ENCODE measurements at regions not wholly inside any gene's neighbourhood (a gene's known extent, or its start where the extent isn't known, plus 50 kb on each side); places are given as distances from the start of the nearest gene placed in this dataset.

- no peak for DNase-seq (ENCODE audit: low read depth in 6 of 9, low spot score in 9 of 9)
- Histone ChIP-seq H3K36me3 (ENCODE audit: control insufficient read depth in 2 of 2, insufficient read depth in 2 of 2, low read length in 1 of 2) (peaks cover 0 to 3% of the 10 kb centered on the region in 2 donors), H3K27ac (ENCODE audit: low read depth in 1 of 2, low read length in 1 of 2) (no peak overlapping the region), H3K27me3 (ENCODE audit: control insufficient read depth in 2 of 2, insufficient read depth in 1 of 2, low read length in 1 of 2) (no peaks in the 10 kb centered on the region), H3K4me1 (ENCODE audit: control insufficient read depth in 2 of 2, insufficient read depth in 2 of 2, low read length in 2 of 2) (peaks cover 0 to 3% of the 10 kb centered on the region in 2 donors), H3K9me3 (ENCODE audit: control insufficient read depth in 2 of 2, insufficient read depth in 1 of 2, low read length in 1 of 2) (no peaks in the 10 kb centered on the region), H3K4me3 (ENCODE audit: low read length in 2 of 2) (no peak overlapping the region)
- 83% methylated on average over 1 of the region's 1 CpG for WGBS
Observed at GRCh38 chr14:97943619-97944018, 1146.4 kb downstream of the VRK1 start.

- Histone ChIP-seq H3K9me3 (ENCODE audit: control insufficient read depth in 2 of 2, insufficient read depth in 1 of 2, low read length in 1 of 2) (no peaks in the 10 kb centered on the region), H3K27ac (ENCODE audit: low read depth in 1 of 2, low read length in 1 of 2) (no peak overlapping the region), H3K4me3 (ENCODE audit: low read length in 2 of 2) (no peak overlapping the region), H3K36me3 (ENCODE audit: control insufficient read depth in 2 of 2, insufficient read depth in 2 of 2, low read length in 1 of 2) (peaks cover 0 to 7% of the 10 kb centered on the region in 2 donors), H3K27me3 (ENCODE audit: control insufficient read depth in 2 of 2, insufficient read depth in 1 of 2, low read length in 1 of 2) (no peaks in the 10 kb centered on the region), H3K4me1 (ENCODE audit: control insufficient read depth in 2 of 2, insufficient read depth in 2 of 2, low read length in 2 of 2) (peaks cover 0 to 3% of the 10 kb centered on the region in 2 donors)
- WGBS: 100% methylated on average over 1 of the region's 1 CpG
- DNase-seq (ENCODE audit: low read depth in 6 of 9, low spot score in 9 of 9): no peak
Observed at GRCh38 chr14:97944380-97944779, 1147.2 kb downstream of the VRK1 start.

GRCh38 chr14:97945631-97946030 is 1148.4 kb downstream of the VRK1 start:
- H3K4me3 ChIP-seq (ENCODE audit: low read length in 2 of 2): no peak overlapping the region
- DNase-seq (ENCODE audit: low read depth in 6 of 9, low spot score in 9 of 9): no peak
- H3K4me1 ChIP-seq (ENCODE audit: control insufficient read depth in 2 of 2, insufficient read depth in 2 of 2, low read length in 2 of 2): peaks cover 0 to 3% of the 10 kb centered on the region in 2 donors
- peaks cover 3 to 7% of the 10 kb centered on the region in 2 donors for H3K36me3 ChIP-seq (ENCODE audit: control insufficient read depth in 2 of 2, insufficient read depth in 2 of 2, low read length in 1 of 2)
- no peaks in the 10 kb centered on the region for H3K9me3 ChIP-seq (ENCODE audit: control insufficient read depth in 2 of 2, insufficient read depth in 1 of 2, low read length in 1 of 2)
- H3K27ac ChIP-seq (ENCODE audit: low read depth in 1 of 2, low read length in 1 of 2): no peak overlapping the region
- H3K27me3 ChIP-seq (ENCODE audit: control insufficient read depth in 2 of 2, insufficient read depth in 1 of 2, low read length in 1 of 2): no peaks in the 10 kb centered on the region

- no peak overlapping the region for H3K27ac ChIP-seq (ENCODE audit: low read depth in 1 of 2, low read length in 1 of 2)
- no peaks in the 10 kb centered on the region for H3K9me3 ChIP-seq (ENCODE audit: control insufficient read depth in 2 of 2, insufficient read depth in 1 of 2, low read length in 1 of 2)
- no peaks in the 10 kb centered on the region for H3K27me3 ChIP-seq (ENCODE audit: control insufficient read depth in 2 of 2, insufficient read depth in 1 of 2, low read length in 1 of 2)
- 36% methylated on average over 2 of the region's 2 CpGs for WGBS
- DNase-seq (ENCODE audit: low read depth in 6 of 9, low spot score in 9 of 9): no peak
- no peak overlapping the region for H3K4me3 ChIP-seq (ENCODE audit: low read length in 2 of 2)
- peaks cover 3 to 7% of the 10 kb centered on the region in 2 donors for H3K36me3 ChIP-seq (ENCODE audit: control insufficient read depth in 2 of 2, insufficient read depth in 2 of 2, low read length in 1 of 2)
- peaks cover 0 to 3% of the 10 kb centered on the region in 2 donors for H3K4me1 ChIP-seq (ENCODE audit: control insufficient read depth in 2 of 2, insufficient read depth in 2 of 2, low read length in 2 of 2)
Observed at GRCh38 chr14:97946240-97946639, 1149.1 kb downstream of the VRK1 start.

GRCh38 chr14:97946641-97947040 is 1149.5 kb downstream of the VRK1 start:
- peaks cover 3 to 7% of the 10 kb centered on the region in 2 donors for H3K36me3 ChIP-seq (ENCODE audit: control insufficient read depth in 2 of 2, insufficient read depth in 2 of 2, low read length in 1 of 2)
- no peaks in the 10 kb centered on the region for H3K27me3 ChIP-seq (ENCODE audit: control insufficient read depth in 2 of 2, insufficient read depth in 1 of 2, low read length in 1 of 2)
- peaks cover 0 to 3% of the 10 kb centered on the region in 2 donors for H3K4me1 ChIP-seq (ENCODE audit: control insufficient read depth in 2 of 2, insufficient read depth in 2 of 2, low read length in 2 of 2)
- 94% methylated on average over 9 of the region's 9 CpGs for WGBS
- H3K4me3 ChIP-seq (ENCODE audit: low read length in 2 of 2): no peak overlapping the region
- DNase-seq (ENCODE audit: low read depth in 6 of 9, low spot score in 9 of 9): no peak
- no peak overlapping the region for H3K27ac ChIP-seq (ENCODE audit: low read depth in 1 of 2, low read length in 1 of 2)
- H3K9me3 ChIP-seq (ENCODE audit: control insufficient read depth in 2 of 2, insufficient read depth in 1 of 2, low read length in 1 of 2): no peaks in the 10 kb centered on the region

GRCh38 chr14:97948841-97949240 is 1151.7 kb downstream of the VRK1 start:
- H3K36me3 ChIP-seq (ENCODE audit: control insufficient read depth in 2 of 2, insufficient read depth in 2 of 2, low read length in 1 of 2): peaks cover 3 to 7% of the 10 kb centered on the region in 2 donors
- WGBS: 93% methylated on average over 13 of the region's 13 CpGs
- no peaks in the 10 kb centered on the region for H3K9me3 ChIP-seq (ENCODE audit: control insufficient read depth in 2 of 2, insufficient read depth in 1 of 2, low read length in 1 of 2)
- no peak for DNase-seq (ENCODE audit: low read depth in 6 of 9, low spot score in 9 of 9)
- peaks cover 3 to 7% of the 10 kb centered on the region in 2 donors for H3K4me1 ChIP-seq (ENCODE audit: control insufficient read depth in 2 of 2, insufficient read depth in 2 of 2, low read length in 2 of 2)
- no peak overlapping the region for H3K4me3 ChIP-seq (ENCODE audit: low read length in 2 of 2)
- H3K27ac ChIP-seq (ENCODE audit: low read depth in 1 of 2, low read length in 1 of 2): no peak overlapping the region
- no peaks in the 10 kb centered on the region for H3K27me3 ChIP-seq (ENCODE audit: control insufficient read depth in 2 of 2, insufficient read depth in 1 of 2, low read length in 1 of 2)

- Histone ChIP-seq H3K27ac (ENCODE audit: low read depth in 1 of 2, low read length in 1 of 2) (no peak overlapping the region), H3K4me1 (ENCODE audit: control insufficient read depth in 2 of 2, insufficient read depth in 2 of 2, low read length in 2 of 2) (peaks cover 3 to 4% of the 10 kb centered on the region in 2 donors), H3K9me3 (ENCODE audit: control insufficient read depth in 2 of 2, insufficient read depth in 1 of 2, low read length in 1 of 2) (peaks cover 0 to 7% of the 10 kb centered on the region in 2 donors), H3K27me3 (ENCODE audit: control insufficient read depth in 2 of 2, insufficient read depth in 1 of 2, low read length in 1 of 2) (no peaks in the 10 kb centered on the region), H3K36me3 (ENCODE audit: control insufficient read depth in 2 of 2, insufficient read depth in 2 of 2, low read length in 1 of 2) (peaks cover 7 to 11% of the 10 kb centered on the region in 2 donors), H3K4me3 (ENCODE audit: low read length in 2 of 2) (no peak overlapping the region)
- no peak for DNase-seq (ENCODE audit: low read depth in 6 of 9, low spot score in 9 of 9)
- 95% methylated on average over 13 of the region's 13 CpGs for WGBS
Observed at GRCh38 chr14:97956581-97957340, 1159.6 kb downstream of the VRK1 start.

- peaks cover 0 to 7% of the 10 kb centered on the region in 2 donors for H3K9me3 ChIP-seq (ENCODE audit: control insufficient read depth in 2 of 2, insufficient read depth in 1 of 2, low read length in 1 of 2)
- no peaks in the 10 kb centered on the region for H3K27me3 ChIP-seq (ENCODE audit: control insufficient read depth in 2 of 2, insufficient read depth in 1 of 2, low read length in 1 of 2)
- WGBS: 98% methylated on average over 4 of the region's 4 CpGs
- no peaks in the 10 kb centered on the region for H3K4me1 ChIP-seq (ENCODE audit: control insufficient read depth in 2 of 2, insufficient read depth in 2 of 2, low read length in 2 of 2)
- no peak for DNase-seq (ENCODE audit: low read depth in 6 of 9, low spot score in 9 of 9)
- H3K27ac ChIP-seq (ENCODE audit: low read depth in 1 of 2, low read length in 1 of 2): no peak overlapping the region
- H3K4me3 ChIP-seq (ENCODE audit: low read length in 2 of 2): no peak overlapping the region
- peaks cover 7 to 16% of the 10 kb centered on the region in 2 donors for H3K36me3 ChIP-seq (ENCODE audit: control insufficient read depth in 2 of 2, insufficient read depth in 2 of 2, low read length in 1 of 2)
Observed at GRCh38 chr14:97959251-97959650, 1162.1 kb downstream of the VRK1 start.

GRCh38 chr14:97960436-97960835 is 1163.3 kb downstream of the VRK1 start:
- Histone ChIP-seq H3K9me3 (ENCODE audit: control insufficient read depth in 2 of 2, insufficient read depth in 1 of 2, low read length in 1 of 2) (peaks cover 0 to 7% of the 10 kb centered on the region in 2 donors), H3K4me3 (ENCODE audit: low read length in 2 of 2) (no peak overlapping the region), H3K27me3 (ENCODE audit: control insufficient read depth in 2 of 2, insufficient read depth in 1 of 2, low read length in 1 of 2) (no peaks in the 10 kb centered on the region), H3K36me3 (ENCODE audit: control insufficient read depth in 2 of 2, insufficient read depth in 2 of 2, low read length in 1 of 2) (peaks cover 7 to 16% of the 10 kb centered on the region in 2 donors), H3K4me1 (ENCODE audit: control insufficient read depth in 2 of 2, insufficient read depth in 2 of 2, low read length in 2 of 2) (peaks cover 0 to 3% of the 10 kb centered on the region in 2 donors), H3K27ac (ENCODE audit: low read depth in 1 of 2, low read length in 1 of 2) (no peak overlapping the region)
- no peak for DNase-seq (ENCODE audit: low read depth in 6 of 9, low spot score in 9 of 9)
- 96% methylated on average over 4 of the region's 4 CpGs for WGBS
